Esophagus squamous epithelium (tissue), 4 donors: ENCODE measurements at regions not wholly inside any gene's neighbourhood (a gene's known extent, or its start where the extent isn't known, plus 50 kb on each side); places are given as distances from the start of the nearest gene placed in this dataset.
"Not testable (repeated sequence)": the region's sequence is repeated elsewhere in the genome, so short reads cannot be mapped to it uniquely, and the experiment has no call there.

Source experiments
- CTCF ChIP-seq, 6 experiments: fragments of 450-650 bp in 4 of 6; fragments of 200-600 bp in 2 of 6; sonication (generic) in 2 of 6; IDR thresholded peaks; one replicate each; pipeline ENCODE4 v1.5.1; 2016 to 2019; ENCODE audit warnings: antibody characterized with exemption in 6 of 6, mild to moderate bottlenecking in 4 of 6, moderate library complexity in 4 of 6
- POLR2A ChIP-seq, 4 donors: fragments of 450-650 bp; IDR thresholded peaks; one replicate each; pipeline ENCODE4 v1.6.1; 2017; ENCODE audit warnings: antibody characterized with exemption in 4 of 4, mild to moderate bottlenecking in 4 of 4, moderate library complexity in 3 of 4

- TF ChIP-seq CTCF, POLR2A (IDR thresholded peaks at IDR 0.05): not testable (repeated sequence)
These were observed 103.4 kb upstream of the SLC25A48 start for GRCh38 chr5:135731034-135731433.
